Endothelial cell of umbilical vein (primary cell): ENCODE measurements at regions not wholly inside any gene's neighbourhood (a gene's known extent, or its start where the extent isn't known, plus 50 kb on each side); places are given as distances from the start of the nearest gene placed in this dataset.

Source experiments
- BruUV-seq: library from RNA; stranded (reverse); fragments of 400-500 nt; replicated peaks from 2 replicates; lab custom pipeline; 2021; lab: Mats Ljungman, UMichigan
- CTCF ChIA-PET: fragments of 300-600, 350-600 bp; sonication (Branson Sonifier 250); formaldehyde crosslinking; loops from one replicate; lab custom pipeline; 2021; ENCODE audit warnings: antibody characterized with exemption, inconsistent platforms; lab: Charles Lee
- POLR2A ChIA-PET: fragments of 300-600, 350-600 bp; sonication (Branson Sonifier 250); formaldehyde crosslinking; loops from one replicate; lab custom pipeline; 2021; ENCODE audit warnings: antibody characterized with exemption, inconsistent platforms; lab: Charles Lee
- DNase-seq: peaks from one replicate; pipeline ENCODE4 v3.0.0-alpha.2; 2011; ENCODE audit warnings: low read depth, low spot score
- FAIRE-seq: peaks from 2 replicates; lab custom pipeline; 2011; peaks lifted over from hg19 to GRCh38; lab: Jason Lieb, UNC
- H2AFZ ChIP-seq: 2 replicates; pipeline ENCODE4 v1.6.0; 2012; ENCODE audit warnings: low read depth, low read length, control low read depth, inconsistent platforms
- H3K27ac ChIP-seq: 2 replicates; pipeline ENCODE4 v1.5.1; 2011; ENCODE audit warnings: low read depth, mild to moderate bottlenecking, control low read depth, low read length, moderate library complexity; ENCODE audit not compliant: insufficient read depth
- H3K27me3 ChIP-seq, 2 experiments: 2 replicates each; pipeline versions ENCODE4 v1.6.0 to v1.6.1; 2011; ENCODE audit warnings: low read length in 2 of 2, mixed read lengths in 1 of 2; ENCODE audit not compliant: control insufficient read depth in 2 of 2, insufficient read depth in 2 of 2
- H3K36me3 ChIP-seq, 2 experiments: 2 replicates in 1 of 2; 3 replicates in 1 of 2; pipeline ENCODE4 v1.5.1; 2011; ENCODE audit warnings: low read length in 2 of 2, mild to moderate bottlenecking in 1 of 2, moderate library complexity in 1 of 2; ENCODE audit not compliant: control insufficient read depth in 2 of 2, insufficient read depth in 2 of 2; ENCODE audit errors: extremely low read depth in 1 of 2
- H3K4me1 ChIP-seq: 3 replicates; pipeline ENCODE4 v1.5.1; 2011; ENCODE audit warnings: mild to moderate bottlenecking, low read length; ENCODE audit not compliant: control insufficient read depth, insufficient read depth; ENCODE audit errors: extremely low read depth
- H3K4me2 ChIP-seq: 2 replicates; pipeline ENCODE4 v1.6.1; 2011; ENCODE audit warnings: low read length, control low read depth, mixed read lengths; ENCODE audit not compliant: insufficient read depth
- H3K4me3 ChIP-seq, 3 experiments: fragments of 200-600 bp in 1 of 3; sonication (generic), shearing (Covaris generic) in 1 of 3; replicated peaks in 1 of 3; 2 replicates each; pipeline ENCODE4 v1.5.1; 2011 to 2016; ENCODE audit warnings: control low read depth in 3 of 3, low read length in 3 of 3, mild to moderate bottlenecking in 2 of 3, inconsistent platforms in 1 of 3, low read depth in 1 of 3, moderate library complexity in 1 of 3; ENCODE audit not compliant: insufficient read depth in 1 of 3
- H3K79me2 ChIP-seq: 2 replicates; pipeline ENCODE4 v1.6.0; 2012; ENCODE audit warnings: low read length, inconsistent platforms; ENCODE audit not compliant: control insufficient read depth, insufficient read depth
- H3K9ac ChIP-seq: replicated peaks from 2 replicates; pipeline ENCODE3; 2011; ENCODE audit warnings: low read length, control low read depth; ENCODE audit not compliant: insufficient read depth; ENCODE audit errors: extremely low read depth
- H3K9me1 ChIP-seq: replicated peaks from 3 replicates; pipeline ENCODE4 v1.6.0; 2011; ENCODE audit warnings: mild to moderate bottlenecking, low read length; ENCODE audit not compliant: control insufficient read depth, insufficient read depth; ENCODE audit errors: extremely low read depth
- H3K9me3 ChIP-seq: replicated peaks from 2 replicates; pipeline ENCODE4 v1.5.1; 2012; ENCODE audit warnings: low read length, inconsistent platforms; ENCODE audit not compliant: control insufficient read depth, insufficient read depth
- H4K20me1 ChIP-seq: replicated peaks from 2 replicates; pipeline ENCODE3; 2011; ENCODE audit warnings: mild to moderate bottlenecking, low read length; ENCODE audit not compliant: control insufficient read depth, insufficient read depth; ENCODE audit errors: extremely low read depth
- CTCF ChIP-seq, 2 donors: IDR thresholded peaks; 1 replicate in 1 of 2; 2 replicates in 1 of 2; pipeline ENCODE4 v1.5.1; 2011; ENCODE audit warnings: low read length in 2 of 2, mild to moderate bottlenecking in 2 of 2, moderate library complexity in 2 of 2, control low read depth in 1 of 2, inconsistent platforms in 1 of 2, low read depth in 1 of 2; ENCODE audit not compliant: insufficient read depth in 1 of 2; ENCODE audit errors: extremely low read depth in 1 of 2
- EZH2 ChIP-seq: IDR thresholded peaks from 2 replicates; pipeline ENCODE4 v1.6.1; 2012; ENCODE audit warnings: borderline replicate concordance, low read depth, mild to moderate bottlenecking, moderate library complexity, low read length, inconsistent platforms; ENCODE audit not compliant: severe bottlenecking
- FOS ChIP-seq: IDR thresholded peaks from 2 replicates; pipeline ENCODE4 v1.6.1; 2011; ENCODE audit warnings: mild to moderate bottlenecking, low read length, moderate library complexity, borderline replicate concordance; ENCODE audit not compliant: insufficient read depth
- GATA2 ChIP-seq: IDR thresholded peaks from 2 replicates; pipeline ENCODE4 v1.7.0; 2011; ENCODE audit warnings: low read depth, mild to moderate bottlenecking, moderate library complexity, mixed read lengths, low read length; ENCODE audit not compliant: insufficient read length, insufficient read depth
- JUN ChIP-seq: IDR thresholded peaks from 2 replicates; pipeline ENCODE4 v1.6.1; 2011; ENCODE audit warnings: borderline replicate concordance, low read depth; ENCODE audit not compliant: insufficient read length, insufficient read depth
- MAX ChIP-seq: IDR thresholded peaks from 2 replicates; pipeline ENCODE4 v1.6.1; 2011; ENCODE audit not compliant: insufficient read depth, insufficient read length
- MYC ChIP-seq: IDR thresholded peaks from one replicate; pipeline ENCODE4 v1.6.1; 2011; ENCODE audit warnings: mild to moderate bottlenecking, low read depth, low read length
- POLR2A ChIP-seq: IDR thresholded peaks from 2 replicates; pipeline ENCODE4 v1.6.1; 2012; ENCODE audit warnings: low read depth, mild to moderate bottlenecking, control low read depth, low read length
- POLR2AphosphoS5 ChIP-seq: IDR thresholded peaks from 2 replicates; pipeline ENCODE4 v1.6.1; 2012; ENCODE audit warnings: low read depth, mild to moderate bottlenecking, control low read depth, low read length, moderate library complexity; ENCODE audit not compliant: insufficient read depth
- dilution Hi-C: fragments of 300-500 bp; cut with MboI; formaldehyde crosslinking; loops from one replicate; pipeline ENCODE4 v1.15.0; 2019; ENCODE audit warnings: low sequenced_read_pairs; ENCODE audit not compliant: extremely low pct_ligation_motif_present
- intact Hi-C: fragments of 100-400 bp; cut with micrococcal nuclease; formaldehyde crosslinking; loops from one replicate; pipeline ENCODE4 v1.10.0; 2022

GRCh38 chr14:104403421-104404220, 175.9 kb upstream of the C14orf180 start:
- TF ChIP-seq JUN, result no peak
- TF ChIP-seq FOS, result no peak
- TF ChIP-seq CTCF (IDR thresholded peaks at IDR 0.05; ENCODE audit: extremely low read depth in 1 of 2, insufficient read depth in 1 of 2, low read depth in 1 of 2, low read length in 2 of 2), result no peak
- no peak for TF ChIP-seq GATA2
- no peak for TF ChIP-seq POLR2AphosphoS5
- no peak for TF ChIP-seq MYC
- no peak for TF ChIP-seq MAX
- TF ChIP-seq POLR2A, result no peak
- no peak for TF ChIP-seq EZH2
- intact Hi-C loops (no loop called here), dilution Hi-C loops (no loop called here)
- no peak overlapping the region for H3K27ac ChIP-seq
- FAIRE-seq (no peak), DNase-seq (no peak)
- ChIA-PET POLR2A (no interaction called here), CTCF (no interaction called here)
- no peaks in the 10 kb centered on the region for H4K20me1 ChIP-seq
- no peak overlapping the region for H3K4me2 ChIP-seq
- H3K9ac ChIP-seq, result no peak overlapping the region
- no peaks in the 10 kb centered on the region for H3K36me3 ChIP-seq
- H3K9me3 ChIP-seq, result no peaks in the 10 kb centered on the region
- H3K9me1 ChIP-seq, result no peaks in the 10 kb centered on the region
- H2AFZ ChIP-seq, result no peak overlapping the region
- H3K27me3 ChIP-seq, result peaks cover 0 to 1% of the 10 kb centered on the region in 2 experiments
- H3K4me3 ChIP-seq, result no peak overlapping the region
- no peaks in the 10 kb centered on the region for H3K79me2 ChIP-seq
- BruUV-seq, result no TSS peak
- H3K4me1 ChIP-seq, result no peaks in the 10 kb centered on the region
